NCI-H2107 treated with DMSO at 0.1 percent for 48 hours (cell line): ENCODE measurements at regions not wholly inside any gene's neighbourhood (a gene's known extent, or its start where the extent isn't known, plus 50 kb on each side); places are given as distances from the start of the nearest gene placed in this dataset.

ENCODE experiments used
- DNase-seq: peaks from one replicate; lab custom pipeline; 2025; ENCODE audit not compliant: unreplicated experiment; lab: John Stamatoyannopoulos, UW

DNA sequence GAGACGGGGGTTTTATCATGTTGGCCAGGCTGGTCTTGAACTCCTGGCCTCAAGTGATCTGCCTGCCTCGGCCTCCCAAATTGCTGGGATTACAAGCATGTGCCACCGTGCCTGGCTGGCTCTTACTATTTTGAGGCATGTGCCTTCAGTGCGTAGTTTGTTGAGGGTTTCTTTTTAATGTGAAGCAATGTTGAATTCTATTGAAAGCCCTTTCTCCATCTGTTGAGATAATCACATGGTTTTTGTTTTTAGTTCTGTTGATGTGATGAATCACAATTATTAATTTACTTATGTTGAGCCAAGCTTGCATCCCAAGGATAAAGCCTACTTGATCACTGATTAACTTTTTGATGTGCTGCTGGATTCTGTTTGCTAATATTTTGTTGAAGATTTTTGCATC lies 290.9 kb downstream of the KCNRG start:
- no peak for DNase-seq

- DNase-seq, result no peak
Observed at GRCh38 chr13:50309318-50309717, 294.1 kb downstream of the KCNRG start.

- DNase-seq, result no peak
Observed at GRCh38 chr13:50309882-50310594, 294.8 kb downstream of the KCNRG start.

- no peak for DNase-seq
Observed at GRCh38 chr13:50310734-50311133, 295.5 kb downstream of the KCNRG start.

DNA sequence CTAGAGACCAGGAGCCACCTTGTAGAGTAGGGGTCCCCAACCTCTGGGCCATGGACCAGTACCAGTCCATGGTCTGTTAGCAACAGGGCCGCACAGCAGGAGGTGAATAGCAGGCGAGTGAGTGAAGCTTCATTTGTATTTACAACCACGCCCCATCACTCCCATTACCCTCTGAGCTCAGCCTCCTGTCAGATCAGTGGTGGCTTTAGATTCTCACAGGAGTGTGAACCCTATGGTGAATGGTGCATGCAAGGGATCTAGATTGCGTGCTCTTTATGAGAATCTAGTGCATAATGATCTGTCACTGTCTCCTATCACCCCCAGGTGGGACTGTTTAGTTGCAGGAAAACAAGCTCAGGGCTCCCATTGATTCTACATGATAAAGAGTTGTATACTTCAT lies 303.6 kb downstream of the KCNRG start:
- DNase-seq, result no peak

GRCh38 chr13:50319635-50320255 lies 304.5 kb downstream of the KCNRG start:
- DNase-seq, result no peak

DNA sequence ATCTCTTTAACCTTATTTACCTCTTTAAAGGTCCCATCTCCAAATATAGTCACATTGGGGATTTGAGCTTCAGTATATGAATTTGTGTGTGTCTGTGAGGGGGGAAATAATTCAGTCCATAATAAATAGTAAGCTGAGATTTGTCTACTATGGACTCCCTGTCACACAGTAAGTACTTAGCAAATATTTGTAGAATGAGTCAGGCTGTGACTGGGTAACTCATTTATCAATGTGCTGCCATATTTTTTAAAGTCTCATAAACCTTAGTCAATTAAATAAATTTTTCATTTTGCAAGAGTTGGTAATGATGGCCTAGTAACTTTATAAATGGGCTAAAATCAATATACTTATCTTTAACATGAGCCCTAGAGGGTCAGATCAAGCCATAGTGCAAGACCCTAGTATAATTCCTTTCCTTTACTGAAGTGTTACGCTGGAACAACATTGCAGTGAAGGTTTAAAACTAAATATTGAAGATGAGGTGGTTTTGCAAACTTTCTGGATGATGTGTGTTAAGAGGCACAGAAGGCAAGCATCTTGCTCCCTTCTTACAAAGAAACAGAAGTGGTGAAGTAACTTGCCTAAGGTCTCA lies 305.1 kb downstream of the KCNRG start:
- DNase-seq, result no peak

GRCh38 chr13:50322006-50322405 lies 306.8 kb downstream of the KCNRG start:
- no peak for DNase-seq

DNA sequence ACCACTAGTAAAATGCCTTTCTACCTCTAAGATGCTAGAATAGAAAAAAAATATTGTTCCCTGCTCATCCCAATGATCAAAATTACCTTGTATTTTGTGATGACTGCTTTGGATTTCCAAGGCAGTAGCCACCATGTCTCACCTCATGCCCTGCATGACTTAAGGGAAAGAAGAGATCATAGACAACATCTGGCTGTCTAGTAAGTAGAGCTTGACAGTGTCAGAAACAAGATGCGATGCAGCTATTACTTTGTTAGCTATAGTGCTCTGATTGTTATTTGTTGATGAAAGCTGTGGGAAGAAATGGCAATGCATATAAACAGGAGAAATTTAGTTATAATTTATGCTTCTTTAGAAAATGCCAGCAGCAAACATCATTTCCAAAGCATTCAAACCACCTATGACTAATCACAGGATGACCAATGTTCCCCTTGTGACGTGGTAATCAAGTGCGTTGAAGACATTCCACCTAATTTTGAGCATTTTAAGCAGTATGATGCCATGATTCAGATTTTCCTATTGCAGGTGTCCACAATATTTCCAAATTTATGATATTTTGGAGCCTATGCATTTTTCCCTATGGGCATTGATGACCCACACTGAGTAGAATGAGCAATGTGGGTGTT lies 308.3 kb downstream of the KCNRG start:
- no peak for DNase-seq

DNA sequence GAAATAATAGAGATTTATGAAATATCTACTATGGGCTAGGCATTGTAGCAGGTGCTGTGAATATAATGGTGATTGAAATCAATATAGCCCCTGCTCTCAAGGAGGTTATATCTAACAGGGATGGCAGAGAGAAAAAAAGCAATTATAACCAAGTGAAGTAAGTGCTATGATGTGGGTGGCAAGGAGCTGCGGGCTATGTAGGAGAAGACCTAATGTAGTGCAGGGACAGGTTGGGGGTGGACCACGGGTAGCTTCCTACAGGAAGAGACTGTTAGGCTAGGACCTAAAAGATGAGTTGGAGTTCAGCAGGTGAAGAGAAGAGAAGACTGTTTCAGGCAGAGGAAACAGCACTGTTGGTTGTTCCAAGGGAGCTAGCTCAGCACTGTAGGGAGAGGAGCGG lies 311.0 kb downstream of the KCNRG start:
- no peak for DNase-seq

DNA sequence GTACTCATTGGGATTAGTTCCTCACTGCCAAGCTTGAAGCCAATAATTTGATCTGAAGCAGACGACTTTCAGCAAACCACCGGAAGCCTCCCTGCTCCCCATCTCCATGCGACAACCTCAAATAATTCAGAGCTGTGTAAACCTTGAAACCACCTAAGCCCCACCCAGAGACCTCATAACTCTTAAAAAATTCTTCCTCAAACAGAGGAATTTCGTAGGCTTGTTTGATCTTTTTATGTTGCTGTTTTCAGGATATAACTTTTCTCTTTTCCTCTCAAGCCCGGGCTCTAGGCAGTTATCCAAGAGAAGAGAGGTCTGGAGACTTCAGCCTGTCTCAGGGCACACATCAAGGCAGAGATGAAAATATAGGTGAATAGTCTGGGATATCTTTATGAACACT lies 311.6 kb downstream of the KCNRG start:
- no peak for DNase-seq

GRCh38 chr13:50334115-50334778 lies 319.0 kb downstream of the KCNRG start:
- no peak for DNase-seq

GRCh38 chr13:50334944-50335343 lies 319.7 kb downstream of the KCNRG start:
- no peak for DNase-seq

- no peak for DNase-seq
Observed at GRCh38 chr13:50339271-50339670, 324.0 kb downstream of the KCNRG start.

DNA sequence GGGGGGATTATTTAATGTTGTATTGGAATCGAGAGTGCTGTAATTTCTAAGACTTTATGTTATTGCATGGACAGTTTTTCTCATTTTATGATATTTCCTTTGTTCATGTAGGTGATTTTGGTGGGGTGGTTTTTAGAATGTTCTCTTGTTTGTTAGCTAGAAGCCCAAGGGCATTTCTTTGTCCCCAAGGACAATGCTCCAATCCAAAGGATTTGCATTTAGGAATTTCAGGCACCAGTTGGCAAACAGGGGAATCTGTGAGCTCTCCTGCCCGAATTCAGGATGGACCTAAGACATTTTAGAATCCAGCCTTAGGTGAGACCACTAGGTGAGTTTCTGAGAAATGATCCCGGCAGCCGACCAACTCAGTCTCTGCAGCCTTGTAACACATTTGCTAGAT lies 324.9 kb downstream of the KCNRG start:
- no peak for DNase-seq

DNA sequence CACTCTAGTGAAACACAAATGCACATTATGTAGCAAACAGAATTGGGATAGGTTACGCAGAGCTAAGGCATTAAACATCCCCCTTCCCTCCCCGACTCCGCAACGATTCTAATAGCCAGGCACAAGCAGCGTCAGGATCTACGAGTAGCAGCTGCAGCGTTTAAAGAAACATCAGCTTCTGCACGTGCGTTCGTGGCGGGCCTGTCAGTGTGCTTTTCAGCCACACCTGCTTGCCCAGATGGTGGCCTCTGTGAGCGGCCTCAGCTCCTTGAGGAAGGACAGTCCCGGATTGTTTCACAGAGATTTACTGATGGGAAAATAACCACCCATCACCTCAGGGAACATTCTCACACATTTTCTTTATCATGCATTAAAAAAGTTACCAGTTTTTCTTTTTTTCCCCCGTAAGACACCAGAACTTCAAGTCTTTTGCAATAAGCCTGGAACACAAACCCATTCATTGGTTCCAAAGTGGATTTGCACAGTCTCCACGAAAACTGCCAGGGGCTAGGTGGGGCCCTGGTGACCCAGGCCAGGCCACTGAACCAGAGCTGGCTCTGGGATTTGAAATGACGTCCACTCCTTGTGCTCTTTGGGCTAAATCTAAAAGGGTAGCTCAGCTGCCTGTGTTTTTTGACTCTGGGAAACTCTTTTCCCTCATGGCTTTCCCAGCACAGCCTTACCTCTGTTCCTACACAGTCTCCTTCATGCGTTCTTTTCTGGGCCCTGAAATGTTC lies 325.5 kb downstream of the KCNRG start:
- peak; percentile 61 for DNase-seq

DNA sequence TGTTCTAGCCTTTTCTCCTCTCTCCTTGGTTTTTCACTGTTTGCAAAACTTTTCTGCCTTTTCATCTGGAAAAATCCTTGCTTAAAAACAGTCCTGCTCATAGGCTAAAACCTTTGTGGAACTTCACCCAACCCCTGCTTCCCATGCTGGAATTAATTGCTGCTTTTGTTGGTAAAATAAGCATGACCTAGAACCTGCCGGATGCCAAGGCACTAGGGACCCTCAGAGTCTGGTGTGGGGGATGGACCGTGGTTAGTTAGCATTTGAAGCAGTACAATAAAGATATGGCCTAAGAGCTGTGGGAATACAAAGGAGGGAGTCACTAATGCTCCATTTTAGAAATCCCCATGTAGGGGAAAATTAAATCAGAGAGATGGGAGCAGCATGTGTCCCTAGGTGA lies 326.3 kb downstream of the KCNRG start:
- no peak for DNase-seq

GRCh38 chr13:50344717-50345116 lies 329.5 kb downstream of the KCNRG start:
- DNase-seq, result peak; percentile 81

DNA sequence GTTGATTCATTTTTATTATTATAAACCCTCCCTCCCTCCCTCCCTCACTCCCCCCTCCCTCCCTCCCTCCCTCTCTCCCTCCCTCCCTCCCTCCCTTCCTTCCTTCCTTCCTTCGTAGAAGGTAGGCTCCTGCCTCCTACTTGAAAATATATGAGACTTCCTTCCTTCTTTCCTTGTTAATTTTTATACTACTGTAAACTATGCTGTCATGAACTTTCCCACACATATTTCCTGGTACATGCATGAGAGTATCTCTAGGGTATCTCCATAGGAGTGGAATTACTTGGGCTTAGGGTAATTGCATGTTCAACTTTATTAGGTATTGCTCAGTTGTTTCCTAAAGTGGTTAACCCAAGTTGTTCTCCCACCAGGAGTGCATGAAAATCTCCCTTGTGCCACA lies 330.6 kb downstream of the KCNRG start:
- no peak for DNase-seq

DNA sequence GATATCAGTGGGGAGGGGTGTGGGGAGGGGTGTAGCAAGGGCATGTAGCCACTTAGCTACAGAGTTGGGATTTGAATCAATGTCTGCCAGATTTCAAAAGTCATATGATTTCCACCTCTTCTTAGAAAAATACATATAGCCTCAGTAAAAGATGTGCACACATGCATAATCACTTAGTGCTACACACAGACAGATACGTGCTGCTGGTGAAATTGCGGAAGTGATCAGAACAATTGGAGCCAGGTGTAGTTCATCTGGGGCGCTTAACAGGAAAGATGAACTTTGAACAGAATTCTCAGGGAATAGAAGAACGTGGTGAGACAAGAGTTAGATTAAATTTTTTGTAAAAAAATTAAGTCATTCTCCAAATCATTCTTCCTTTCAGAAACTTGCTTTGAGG lies 333.1 kb downstream of the KCNRG start:
- DNase-seq, result no peak
